HFF-Myc (cell line): ENCODE measurements at regions not wholly inside any gene's neighbourhood (a gene's known extent, or its start where the extent isn't known, plus 50 kb on each side); places are given as distances from the start of the nearest gene placed in this dataset.

Source experiments
- DNase-seq: peaks from one replicate; pipeline ENCODE4 v3.0.0-alpha.2; 2011; ENCODE audit warnings: low read depth; ENCODE audit errors: extremely low read depth
- H3K4me3 ChIP-seq: replicated peaks from 2 replicates; pipeline ENCODE4 v1.5.1; 2011; ENCODE audit warnings: low read depth, mild to moderate bottlenecking, control low read depth, low read length
- CTCF ChIP-seq: IDR thresholded peaks from 2 replicates; pipeline ENCODE4 v1.5.1; 2012; ENCODE audit warnings: mild to moderate bottlenecking, low read depth, low read length, control low read depth; ENCODE audit errors: missing control alignments

GRCh38 chr9:80191108-80191507 is 619.3 kb downstream of the TLE4 start:
- no peak for TF ChIP-seq CTCF
- DNase-seq = no peak

GRCh38 chr9:80188579-80188978 is 616.8 kb downstream of the TLE4 start:
- no peak for TF ChIP-seq CTCF
- no peak for DNase-seq
- H3K4me3 ChIP-seq = no peak overlapping the region

More at GRCh38 chr9:80191108-80191507, 619.3 kb downstream of the TLE4 start:
- H3K4me3 ChIP-seq = no peak overlapping the region

GRCh38 chr9:80185112-80185738 is 613.5 kb downstream of the TLE4 start:
- no peak overlapping the region for H3K4me3 ChIP-seq
- no peak for TF ChIP-seq CTCF
- no peak for DNase-seq

GRCh38 chr9:80177949-80178480 is 606.2 kb downstream of the TLE4 start:
- TF ChIP-seq CTCF = no peak
- no peak overlapping the region for H3K4me3 ChIP-seq
- DNase-seq = no peak

- TF ChIP-seq CTCF = peak; percentile 28
- H3K4me3 ChIP-seq = no peak overlapping the region
- DNase-seq = no peak
Observed at GRCh38 chr9:80175286-80176150, 603.8 kb downstream of the TLE4 start.

GRCh38 chr9:80163889-80164288 is 592.1 kb downstream of the TLE4 start:
- no peak overlapping the region for H3K4me3 ChIP-seq
- no peak for TF ChIP-seq CTCF
- no peak for DNase-seq
